ENCODE measurements at regions not wholly inside any gene's neighbourhood (a gene's known extent, or its start where the extent isn't known, plus 50 kb on each side); places are given as distances from the start of the nearest gene placed in this dataset.
"Not testable (repeated sequence)": the region's sequence is repeated elsewhere in the genome, so short reads cannot be mapped to it uniquely, and the experiment has no call there.

DNA sequence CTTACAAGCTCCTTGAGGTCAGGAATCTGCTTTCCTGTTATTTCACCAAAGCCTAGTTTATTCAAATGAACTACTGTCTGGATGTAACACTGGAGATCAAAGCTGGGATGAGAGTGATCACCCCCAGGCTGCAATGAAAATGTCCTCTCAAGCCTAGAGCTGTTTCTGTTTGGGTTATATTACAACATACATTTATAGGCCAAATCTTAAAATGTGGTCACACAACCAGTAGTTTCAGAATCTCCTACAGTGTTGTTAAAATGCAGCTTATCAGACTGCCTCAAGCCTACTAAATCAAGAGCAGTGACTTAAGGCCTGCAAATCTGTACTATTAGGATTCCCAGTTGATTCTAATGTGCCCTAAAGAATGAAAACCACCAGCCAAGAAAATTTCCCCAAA, 207.5 kb downstream of the PAPSS1 start:
- no peaks in the 10 kb centered on the region for H3K27me3 Mint-ChIP-seq (ENCODE audit: insufficient read depth)
- no peak overlapping the region for H3K27ac Mint-ChIP-seq
- DNase-seq, result no peak
- H3K9me3 Mint-ChIP-seq, result no peaks in the 10 kb centered on the region
- H3K36me3 Mint-ChIP-seq (ENCODE audit: low read depth), result no peaks in the 10 kb centered on the region
- TF ChIP-seq, protein P1, sequence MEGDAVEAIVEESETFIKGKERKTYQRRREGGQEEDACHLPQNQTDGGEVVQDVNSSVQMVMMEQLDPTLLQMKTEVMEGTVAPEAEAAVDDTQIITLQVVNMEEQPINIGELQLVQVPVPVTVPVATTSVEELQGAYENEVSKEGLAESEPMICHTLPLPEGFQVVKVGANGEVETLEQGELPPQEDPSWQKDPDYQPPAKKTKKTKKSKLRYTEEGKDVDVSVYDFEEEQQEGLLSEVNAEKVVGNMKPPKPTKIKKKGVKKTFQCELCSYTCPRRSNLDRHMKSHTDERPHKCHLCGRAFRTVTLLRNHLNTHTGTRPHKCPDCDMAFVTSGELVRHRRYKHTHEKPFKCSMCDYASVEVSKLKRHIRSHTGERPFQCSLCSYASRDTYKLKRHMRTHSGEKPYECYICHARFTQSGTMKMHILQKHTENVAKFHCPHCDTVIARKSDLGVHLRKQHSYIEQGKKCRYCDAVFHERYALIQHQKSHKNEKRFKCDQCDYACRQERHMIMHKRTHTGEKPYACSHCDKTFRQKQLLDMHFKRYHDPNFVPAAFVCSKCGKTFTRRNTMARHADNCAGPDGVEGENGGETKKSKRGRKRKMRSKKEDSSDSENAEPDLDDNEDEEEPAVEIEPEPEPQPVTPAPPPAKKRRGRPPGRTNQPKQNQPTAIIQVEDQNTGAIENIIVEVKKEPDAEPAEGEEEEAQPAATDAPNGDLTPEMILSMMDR (IDR thresholded peaks at IDR 0.05), result no peak
- H3K4me3 Mint-ChIP-seq, result no peak overlapping the region
- no peaks in the 10 kb centered on the region for H3K4me1 Mint-ChIP-seq (ENCODE audit: low read depth)

DNA sequence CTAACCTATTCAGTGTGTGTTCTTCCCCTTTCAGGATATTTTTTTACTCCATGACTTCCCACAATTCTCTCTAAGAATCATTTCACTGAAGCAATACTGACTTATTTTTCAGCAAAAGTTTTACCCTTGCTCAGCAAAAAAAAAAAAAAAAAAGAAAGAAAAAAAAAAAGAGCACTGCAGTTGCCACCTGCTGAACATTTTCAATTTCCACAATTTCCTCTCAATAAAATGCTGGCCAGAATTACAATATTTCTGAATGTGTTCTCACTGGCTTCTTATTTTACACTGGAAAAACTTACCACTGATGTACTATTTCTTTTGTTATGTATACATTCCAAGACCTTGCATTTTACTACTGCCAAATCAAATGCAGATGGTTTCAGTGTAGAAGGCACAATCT, 210.4 kb downstream of the PAPSS1 start:
- TF ChIP-seq, protein P1 (IDR thresholded peaks at IDR 0.05), result no peak
- H3K9me3 Mint-ChIP-seq, result no peaks in the 10 kb centered on the region
- H3K27ac Mint-ChIP-seq, result no peak overlapping the region
- DNase-seq, result no peak
- H3K27me3 Mint-ChIP-seq (ENCODE audit: insufficient read depth), result no peaks in the 10 kb centered on the region
- H3K4me3 Mint-ChIP-seq, result no peak overlapping the region
- no peaks in the 10 kb centered on the region for H3K4me1 Mint-ChIP-seq (ENCODE audit: low read depth)
- H3K36me3 Mint-ChIP-seq (ENCODE audit: low read depth), result no peaks in the 10 kb centered on the region

DNA sequence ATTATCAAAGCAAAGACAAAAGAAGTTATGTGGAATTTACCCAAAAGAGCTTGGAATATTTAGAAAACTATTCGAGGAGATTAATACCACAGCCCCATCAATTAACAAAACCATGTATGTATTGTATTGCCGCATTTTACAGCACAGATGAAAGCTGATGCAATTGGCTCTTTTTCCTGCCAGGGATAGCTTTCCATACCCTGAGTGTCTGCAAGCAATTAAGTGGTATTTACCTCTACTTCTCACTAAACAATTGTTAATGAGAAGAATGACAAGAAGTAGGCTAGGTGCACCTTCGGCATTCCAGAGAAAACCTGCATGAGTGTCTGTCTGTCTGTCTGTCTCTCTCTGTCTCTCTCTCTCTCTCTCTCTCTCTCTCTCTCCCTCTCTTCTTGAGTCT, 219.5 kb downstream of the PAPSS1 start:
- TF ChIP-seq, protein P1 (IDR thresholded peaks at IDR 0.05), result no peak
- Mint-ChIP-seq H3K27me3 (ENCODE audit: insufficient read depth) (no peaks in the 10 kb centered on the region; the same call in 1 of the 2 replicates), H3K27ac (no peak overlapping the region), H3K9me3 (no peaks in the 10 kb centered on the region), H3K4me1 (ENCODE audit: low read depth) (no peaks in the 10 kb centered on the region), H3K36me3 (ENCODE audit: low read depth) (no peaks in the 10 kb centered on the region), H3K4me3 (no peak overlapping the region)
- no peak for DNase-seq

- DNase-seq, result no peak
- Mint-ChIP-seq H3K9me3 (no peaks in the 10 kb centered on the region), H3K27me3 (ENCODE audit: insufficient read depth) (no peaks in the 10 kb centered on the region; the same call in 1 of the 2 replicates), H3K4me1 (ENCODE audit: low read depth) (no peaks in the 10 kb centered on the region), H3K4me3 (no peak overlapping the region), H3K27ac (no peak overlapping the region), H3K36me3 (ENCODE audit: low read depth) (no peaks in the 10 kb centered on the region)
- TF ChIP-seq, protein P1 (IDR thresholded peaks at IDR 0.05), result no peak
Measured at GRCh38 chr4:107497054-107497453, 223.0 kb downstream of the PAPSS1 start.

DNA sequence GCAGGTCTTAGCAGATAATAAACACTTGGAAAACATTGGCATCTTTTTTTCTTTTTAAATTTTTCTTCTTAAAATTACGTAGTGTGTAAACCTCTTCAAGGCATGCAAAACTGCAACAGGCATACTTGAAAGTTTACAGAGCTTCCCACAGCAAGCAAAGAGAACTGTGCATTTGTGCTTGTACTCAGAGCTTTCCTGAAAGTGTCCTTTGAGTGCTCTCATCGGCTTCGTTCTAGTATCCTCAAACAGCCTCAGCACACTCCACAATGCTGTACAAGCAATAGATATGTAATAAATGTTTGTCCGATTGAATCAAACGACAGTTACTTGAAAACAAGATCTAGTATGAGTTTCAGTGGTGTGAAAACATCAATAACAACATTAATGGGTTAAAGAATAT, 227.5 kb downstream of the PAPSS1 start:
- no peak overlapping the region for H3K4me3 Mint-ChIP-seq
- no peak for DNase-seq
- TF ChIP-seq, protein P1 (IDR thresholded peaks at IDR 0.05), result no peak
- no peaks in the 10 kb centered on the region for H3K36me3 Mint-ChIP-seq (ENCODE audit: low read depth)
- H3K27me3 Mint-ChIP-seq (ENCODE audit: insufficient read depth), result no peaks in the 10 kb centered on the region
- no peaks in the 10 kb centered on the region for H3K9me3 Mint-ChIP-seq
- H3K27ac Mint-ChIP-seq, result no peak overlapping the region
- no peaks in the 10 kb centered on the region for H3K4me1 Mint-ChIP-seq (ENCODE audit: low read depth)

DNA sequence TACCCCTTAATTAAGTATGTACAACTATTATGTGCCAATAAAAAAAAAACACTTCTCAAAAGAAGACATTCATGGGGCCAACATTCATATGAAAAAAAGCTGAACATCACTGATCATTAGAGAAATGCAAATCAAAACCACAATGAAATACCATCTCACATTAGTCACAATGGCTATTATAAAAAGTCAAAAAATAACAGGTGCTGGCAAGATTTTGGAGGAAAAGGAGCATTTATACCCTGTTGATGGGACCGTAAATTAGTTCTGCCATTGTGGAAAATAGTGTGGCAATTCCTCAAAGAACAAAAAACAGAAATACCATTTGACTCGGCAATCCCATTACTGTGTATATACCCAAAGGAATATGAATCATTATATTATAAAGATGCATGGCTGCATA, 229.9 kb downstream of the PAPSS1 start:
- H3K27ac Mint-ChIP-seq, result no peak overlapping the region
- H3K9me3 Mint-ChIP-seq, result no peaks in the 10 kb centered on the region
- H3K36me3 Mint-ChIP-seq (ENCODE audit: low read depth), result no peaks in the 10 kb centered on the region
- TF ChIP-seq, protein P1 (IDR thresholded peaks at IDR 0.05), result no peak
- no peaks in the 10 kb centered on the region for H3K4me1 Mint-ChIP-seq (ENCODE audit: low read depth)
- no peak for DNase-seq
- no peak overlapping the region for H3K4me3 Mint-ChIP-seq
- H3K27me3 Mint-ChIP-seq (ENCODE audit: insufficient read depth), result no peaks in the 10 kb centered on the region; the same call in 1 of the 2 replicates

- not testable (repeated sequence) for H3K27me3 Mint-ChIP-seq (ENCODE audit: insufficient read depth); H3K27ac Mint-ChIP-seq; DNase-seq; H3K36me3 Mint-ChIP-seq (ENCODE audit: low read depth); H3K4me1 Mint-ChIP-seq (ENCODE audit: low read depth); H3K4me3 Mint-ChIP-seq
- peaks cover 22% of the 10 kb centered on the region; the same call in 1 of the 2 replicates for H3K9me3 Mint-ChIP-seq
Measured at GRCh38 chr4:107483621-107484020, 236.4 kb downstream of the PAPSS1 start.
